ENCODE measurements at regions not wholly inside any gene's neighbourhood (a gene's known extent, or its start where the extent isn't known, plus 50 kb on each side); places are given as distances from the start of the nearest gene placed in this dataset.
"Not testable (repeated sequence)": the region's sequence is repeated elsewhere in the genome, so short reads cannot be mapped to it uniquely, and the experiment has no call there.

GRCh38 chr9:108434502-108434901 lies 421.3 kb downstream of the ACTL7B start:
- no peaks in the 10 kb centered on the region for H3K36me3 ChIP-seq
- no peak for DNase-seq
- no peak for TF ChIP-seq EP300 (IDR thresholded peaks at IDR 0.05)
- TF ChIP-seq, protein P1, sequence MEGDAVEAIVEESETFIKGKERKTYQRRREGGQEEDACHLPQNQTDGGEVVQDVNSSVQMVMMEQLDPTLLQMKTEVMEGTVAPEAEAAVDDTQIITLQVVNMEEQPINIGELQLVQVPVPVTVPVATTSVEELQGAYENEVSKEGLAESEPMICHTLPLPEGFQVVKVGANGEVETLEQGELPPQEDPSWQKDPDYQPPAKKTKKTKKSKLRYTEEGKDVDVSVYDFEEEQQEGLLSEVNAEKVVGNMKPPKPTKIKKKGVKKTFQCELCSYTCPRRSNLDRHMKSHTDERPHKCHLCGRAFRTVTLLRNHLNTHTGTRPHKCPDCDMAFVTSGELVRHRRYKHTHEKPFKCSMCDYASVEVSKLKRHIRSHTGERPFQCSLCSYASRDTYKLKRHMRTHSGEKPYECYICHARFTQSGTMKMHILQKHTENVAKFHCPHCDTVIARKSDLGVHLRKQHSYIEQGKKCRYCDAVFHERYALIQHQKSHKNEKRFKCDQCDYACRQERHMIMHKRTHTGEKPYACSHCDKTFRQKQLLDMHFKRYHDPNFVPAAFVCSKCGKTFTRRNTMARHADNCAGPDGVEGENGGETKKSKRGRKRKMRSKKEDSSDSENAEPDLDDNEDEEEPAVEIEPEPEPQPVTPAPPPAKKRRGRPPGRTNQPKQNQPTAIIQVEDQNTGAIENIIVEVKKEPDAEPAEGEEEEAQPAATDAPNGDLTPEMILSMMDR (IDR thresholded peaks at IDR 0.05): no peak
- no peak for TF ChIP-seq POLR2A (IDR thresholded peaks at IDR 0.05)
- intact Hi-C loops (cut with DNase I): loop anchor here in 2 of 4 donors (10.0 kb wide), 2 partner anchors 950 to 970 kb away; partner anchors contain the start of gene KLF4 (in 1 of the 2)
- H3K27me3 ChIP-seq: no peaks in the 10 kb centered on the region
- H3K9me3 ChIP-seq: no peaks in the 10 kb centered on the region
- H3K4me1 ChIP-seq (ENCODE audit: insufficient read depth): no peaks in the 10 kb centered on the region
- H3K4me3 ChIP-seq: no peak overlapping the region
- no peak overlapping the region for H3K27ac ChIP-seq
- 64 to 81% (median 67%) methylated on average over 2 of the region's 2 CpGs for WGBS, 3 donors

DNA sequence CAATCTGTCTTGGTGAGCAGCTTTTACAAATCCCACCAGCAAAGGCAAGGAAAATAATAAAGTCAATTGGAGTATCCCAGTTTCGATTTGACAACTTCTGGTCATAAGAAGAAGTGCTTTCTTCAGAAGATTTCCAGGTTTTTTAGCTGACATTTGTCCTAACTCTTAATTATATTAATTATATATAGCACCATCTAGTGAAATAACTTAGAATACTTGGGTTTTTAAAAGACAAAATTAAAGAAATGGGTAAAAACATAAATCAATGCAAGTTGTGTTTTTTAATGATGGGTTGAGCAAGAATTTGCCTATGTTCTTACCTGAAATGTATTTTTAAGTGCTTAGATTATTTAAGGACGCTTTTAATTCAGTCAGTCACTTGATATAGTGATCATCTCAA lies 421.8 kb downstream of the ACTL7B start:
- TF ChIP-seq, protein P1 (IDR thresholded peaks at IDR 0.05): no peak
- no peak for TF ChIP-seq POLR2A (IDR thresholded peaks at IDR 0.05)
- TF ChIP-seq EP300 (IDR thresholded peaks at IDR 0.05): no peak
- 41 to 58% (median 42%) methylated on average over 2 of the region's 2 CpGs for WGBS, 3 donors

GRCh38 chr9:108430655-108431054 lies 425.1 kb downstream of the ACTL7B start:
- WGBS, 3 donors: 96 to 99% (median 98%) methylated on average over 2 of the region's 2 CpGs
- intact Hi-C loops (cut with DNase I): loop anchor here in 2 of 4 donors (10.0 kb wide), 2 partner anchors 946 to 966 kb away; partner anchors contain the start of gene KLF4 (in 1 of the 2)

More for the DNA sequence above, 421.8 kb downstream of the ACTL7B start:
- no peaks in the 10 kb centered on the region for H3K4me1 ChIP-seq (ENCODE audit: insufficient read depth)
- DNase-seq: no peak
- no peaks in the 10 kb centered on the region for H3K36me3 ChIP-seq
- H3K27ac ChIP-seq: no peak overlapping the region
- H3K9me3 ChIP-seq: no peaks in the 10 kb centered on the region
- H3K27me3 ChIP-seq: no peaks in the 10 kb centered on the region
- intact Hi-C loops (cut with DNase I): loop anchor here in 2 of 4 donors (10.0 kb wide), 2 partner anchors 949 to 969 kb away; partner anchors contain the start of gene KLF4 (in 1 of the 2)
- no peak overlapping the region for H3K4me3 ChIP-seq

DNA sequence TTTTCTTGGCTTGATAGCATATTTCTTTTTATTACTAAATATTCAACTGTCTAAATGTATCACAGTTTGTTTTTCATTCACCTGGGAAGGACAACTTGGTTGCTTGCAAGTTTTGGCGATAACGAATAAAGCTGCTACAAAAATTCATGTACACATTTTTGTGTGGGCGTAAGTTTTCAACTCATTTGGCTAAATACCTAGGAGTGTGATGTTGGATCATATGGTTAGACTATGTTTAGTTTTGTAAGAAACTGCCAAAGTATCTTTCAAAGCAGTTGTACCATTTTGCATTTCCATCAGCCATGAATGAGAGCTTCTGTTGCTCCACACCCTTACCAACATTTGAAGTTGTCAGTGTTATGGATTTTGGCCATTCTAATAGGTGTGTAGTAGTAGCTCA lies 428.0 kb downstream of the ACTL7B start:
- Histone ChIP-seq H3K27me3 (no peaks in the 10 kb centered on the region), H3K4me1 (ENCODE audit: insufficient read depth) (no peaks in the 10 kb centered on the region), H3K36me3 (no peaks in the 10 kb centered on the region), H3K9me3 (no peaks in the 10 kb centered on the region), H3K27ac (no peak overlapping the region), H3K4me3 (no peak overlapping the region)
- no peak for TF ChIP-seq EP300 (IDR thresholded peaks at IDR 0.05)
- TF ChIP-seq POLR2A (IDR thresholded peaks at IDR 0.05): no peak
- TF ChIP-seq, protein P1 (IDR thresholded peaks at IDR 0.05): no peak
- intact Hi-C loops (cut with DNase I): no loop called here
- no peak for DNase-seq
- 90 to 94% (median 92%) methylated on average over 3 of the region's 3 CpGs for WGBS, 3 donors

More at GRCh38 chr9:108430655-108431054, 425.1 kb downstream of the ACTL7B start:
- DNase-seq: no peak
- H3K27ac ChIP-seq: no peak overlapping the region
- no peaks in the 10 kb centered on the region for H3K9me3 ChIP-seq
- H3K4me3 ChIP-seq: no peak overlapping the region
- H3K4me1 ChIP-seq (ENCODE audit: insufficient read depth): no peaks in the 10 kb centered on the region
- no peaks in the 10 kb centered on the region for H3K36me3 ChIP-seq
- H3K27me3 ChIP-seq: no peaks in the 10 kb centered on the region
- TF ChIP-seq, protein P1 (IDR thresholded peaks at IDR 0.05): no peak
- no peak for TF ChIP-seq POLR2A (IDR thresholded peaks at IDR 0.05)
- no peak for TF ChIP-seq EP300 (IDR thresholded peaks at IDR 0.05)

- DNase-seq; intact Hi-C loops (cut with DNase I): not testable (repeated sequence)
- WGBS, 3 donors: 76 to 82% (median 81%) methylated on average over 3 of the region's 3 CpGs
These were observed 429.3 kb downstream of the ACTL7B start for GRCh38 chr9:108426421-108426940.

More at GRCh38 chr9:108426421-108426940, 429.3 kb downstream of the ACTL7B start:
- H3K4me3 ChIP-seq; H3K36me3 ChIP-seq; H3K27me3 ChIP-seq; H3K4me1 ChIP-seq (ENCODE audit: insufficient read depth); H3K27ac ChIP-seq; H3K9me3 ChIP-seq: not testable (repeated sequence)
